GM18858 (cell line): ENCODE measurements at regions not wholly inside any gene's neighbourhood (a gene's known extent, or its start where the extent isn't known, plus 50 kb on each side); places are given as distances from the start of the nearest gene placed in this dataset.

Experiments
- ATAC-seq: cut with Tn5 transposase; IDR thresholded peaks from one replicate; pipeline ENCODE4 v1.9.1; 2021; ENCODE audit not compliant: unreplicated experiment

DNA sequence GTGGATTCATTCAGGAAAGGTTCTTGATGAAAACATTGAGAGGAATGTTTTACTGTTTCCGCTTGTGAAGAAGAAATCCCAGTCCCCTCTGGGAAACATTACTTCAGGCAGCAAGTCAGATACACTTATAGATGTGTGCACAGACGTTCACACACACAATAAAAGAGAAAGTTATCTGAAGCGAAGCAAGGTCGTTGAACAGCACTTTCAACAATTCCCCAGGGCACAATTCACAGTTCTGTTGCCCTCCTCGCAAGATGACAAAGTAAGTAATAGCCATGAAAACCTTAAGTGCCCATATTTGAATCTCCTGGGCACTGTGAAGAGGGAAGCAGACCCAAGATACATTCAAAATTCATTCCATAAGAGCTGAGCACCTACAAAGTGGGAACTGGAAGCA is 156.6 kb upstream of the CAND1 start:
- ATAC-seq, result no peak

DNA sequence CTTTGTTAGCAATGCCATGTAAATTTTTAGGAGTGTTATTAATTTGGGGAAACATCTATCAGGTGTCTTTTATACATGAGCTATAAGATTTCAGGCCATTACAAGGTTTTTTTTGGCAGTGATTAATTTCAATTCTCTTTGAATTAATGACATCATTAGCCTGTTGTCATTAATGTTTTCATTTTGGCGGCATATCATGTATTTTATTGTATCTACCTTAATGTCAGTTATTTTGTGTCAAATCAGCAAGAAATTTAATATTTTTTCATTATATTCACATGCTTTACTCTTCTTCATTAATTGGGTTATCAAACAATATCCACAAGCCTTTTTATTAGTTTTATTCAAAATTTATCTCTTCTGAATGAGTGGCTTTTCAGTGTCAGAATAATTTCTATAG is 153.0 kb upstream of the CAND1 start:
- no peak for ATAC-seq

GRCh38 chr12:67122584-67122983 is 146.6 kb upstream of the CAND1 start:
- no peak for ATAC-seq

DNA sequence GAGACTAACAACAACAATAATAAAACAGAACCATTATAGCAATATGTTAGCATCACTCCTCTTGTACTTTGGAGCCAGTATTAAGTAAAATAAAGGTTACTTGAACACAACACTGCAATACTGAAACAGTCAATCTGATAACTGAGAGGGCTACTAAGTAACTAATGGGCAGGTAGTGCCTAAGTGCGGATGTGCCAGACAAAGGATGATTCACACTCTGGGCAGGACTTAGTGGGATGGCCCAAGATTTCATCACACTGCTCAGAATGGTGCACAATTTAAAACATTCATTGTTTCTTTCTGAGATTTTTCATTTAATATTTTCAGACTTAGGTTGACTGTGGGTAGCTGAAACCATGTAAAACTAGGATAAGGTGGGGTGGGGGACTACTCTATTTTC is 131.9 kb upstream of the CAND1 start:
- no peak for ATAC-seq

DNA sequence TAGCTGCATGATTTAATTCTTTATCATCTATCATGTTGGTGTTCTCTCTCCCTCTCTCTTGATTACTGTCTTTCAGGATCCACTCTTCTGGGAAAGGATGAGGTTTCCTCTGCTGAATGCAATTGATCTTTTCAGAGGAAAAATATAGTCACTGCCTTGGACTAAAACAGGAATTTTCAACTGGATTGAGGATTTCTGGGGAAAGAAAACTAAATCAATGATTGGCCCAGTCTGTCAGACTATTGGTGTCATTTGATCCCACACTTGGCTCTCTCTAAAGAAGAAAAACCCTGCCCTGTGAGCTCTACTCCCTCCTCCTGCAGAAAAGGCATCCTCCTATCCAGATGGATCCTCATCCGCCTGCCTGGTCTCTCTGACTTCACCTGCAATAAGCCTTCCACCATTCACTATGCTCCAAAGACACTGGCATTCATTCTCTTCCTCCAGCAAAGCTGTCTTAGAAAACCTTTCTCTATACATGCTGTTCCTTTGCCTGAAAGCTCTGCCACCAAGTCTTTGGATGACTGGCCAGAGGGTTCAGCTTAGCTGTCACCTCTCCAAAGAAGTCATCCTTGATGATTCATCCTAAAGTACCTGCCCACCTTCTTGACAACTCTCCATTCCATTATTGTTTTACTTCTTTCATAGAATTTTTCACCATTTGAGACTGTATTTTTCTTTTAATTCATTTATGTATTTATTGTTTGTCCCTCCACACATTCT is 127.7 kb upstream of the CAND1 start:
- no peak for ATAC-seq

DNA sequence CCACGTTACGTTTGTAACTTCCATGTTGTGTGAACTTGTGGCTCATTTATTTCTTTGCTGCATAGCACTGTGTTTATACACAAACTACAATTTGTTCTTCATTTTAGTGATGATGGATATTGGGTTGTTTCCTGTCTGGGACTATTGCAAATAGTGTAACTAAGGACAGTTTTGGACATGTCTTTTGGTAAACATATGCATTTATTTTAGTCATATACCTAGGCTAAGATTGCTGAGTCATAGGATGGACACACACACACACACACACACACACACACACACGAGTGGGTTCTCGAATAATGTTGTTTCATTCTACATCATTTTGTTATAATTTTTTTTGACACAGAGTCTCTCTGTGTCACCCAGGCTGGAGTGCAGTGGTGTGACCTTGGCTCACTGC is 123.5 kb upstream of the CAND1 start:
- ATAC-seq, result no peak

DNA sequence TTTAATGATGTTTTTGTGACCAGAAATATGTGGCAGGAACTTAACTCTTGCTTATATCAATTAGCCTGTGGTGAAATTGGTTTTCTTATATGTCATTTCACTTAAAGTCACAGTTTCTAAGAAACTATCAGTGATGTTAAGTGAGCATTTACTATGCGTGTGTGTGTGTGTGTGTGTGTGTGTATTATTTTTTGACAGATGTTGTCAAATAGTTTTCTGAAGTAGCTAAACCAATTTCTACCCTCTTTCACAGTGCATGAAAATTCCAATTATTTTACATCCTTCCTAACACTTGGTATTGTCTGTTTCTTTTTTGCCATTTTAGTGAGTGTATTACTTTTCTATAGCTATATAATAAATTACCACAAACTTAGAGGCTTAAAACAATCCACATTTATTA is 122.1 kb upstream of the CAND1 start:
- ATAC-seq, result no peak

GRCh38 chr12:67147447-67147846 is 121.7 kb upstream of the CAND1 start:
- ATAC-seq, result no peak

DNA sequence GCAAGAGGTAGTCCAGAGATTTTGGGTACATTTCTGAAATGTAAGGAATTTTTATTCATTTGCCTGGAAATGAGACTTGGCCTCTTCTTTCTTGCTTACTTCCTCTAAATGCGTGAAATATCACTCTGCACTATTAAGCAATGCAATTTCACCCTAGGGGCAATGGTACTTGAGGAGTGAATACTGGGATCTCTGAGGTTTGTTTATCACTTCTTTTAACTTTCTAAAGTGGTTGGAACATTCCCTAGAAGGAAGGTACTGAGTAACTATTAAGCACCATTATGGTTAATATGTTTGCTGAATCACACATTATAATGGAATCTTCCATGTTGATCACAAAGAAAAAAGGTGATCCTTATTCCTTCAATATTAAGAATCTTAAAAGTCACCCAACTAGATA is 120.9 kb upstream of the CAND1 start:
- ATAC-seq, result no peak

- no peak for ATAC-seq
Measured at GRCh38 chr12:67151886-67152285, 117.3 kb upstream of the CAND1 start.

DNA sequence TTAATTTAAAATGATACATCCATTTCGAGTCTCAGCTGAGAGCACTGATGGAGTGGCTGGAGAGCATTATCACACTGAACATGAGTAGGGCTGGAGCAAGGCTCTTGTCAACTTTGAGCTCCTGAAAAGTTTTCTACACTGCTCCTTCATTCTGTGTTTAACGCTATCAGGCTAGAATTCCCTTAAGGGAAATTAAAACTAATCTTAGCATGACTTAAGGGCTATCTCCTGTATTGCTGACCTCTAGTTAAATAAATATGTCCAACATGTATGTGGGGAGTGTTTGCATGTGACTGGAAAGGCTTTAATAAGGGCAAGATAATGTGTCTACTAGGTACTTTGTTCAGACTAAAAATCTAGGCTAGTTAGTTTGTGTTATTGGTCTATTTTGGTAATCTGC is 116.7 kb upstream of the CAND1 start:
- no peak for ATAC-seq

GRCh38 chr12:67154901-67155300 is 114.3 kb upstream of the CAND1 start:
- ATAC-seq, result no peak

DNA sequence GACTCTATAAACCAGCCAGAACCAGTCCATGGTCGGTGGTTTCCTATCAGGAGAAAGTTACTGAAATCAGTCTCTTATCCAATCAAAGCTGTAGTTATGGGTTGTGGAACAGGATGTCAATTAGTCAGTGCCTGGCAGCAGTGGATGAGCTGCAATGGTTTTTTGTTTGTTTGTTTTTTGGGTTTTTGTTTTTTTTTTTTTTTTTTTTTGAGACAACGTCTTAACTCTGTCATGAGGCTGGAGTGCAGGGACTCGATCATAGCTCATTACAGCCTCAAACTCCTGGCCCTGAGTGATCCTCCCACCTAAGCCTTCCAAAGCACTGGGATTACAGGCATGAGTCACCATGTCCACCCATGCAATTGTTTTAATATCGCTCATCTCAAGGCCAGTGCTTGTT is 113.3 kb upstream of the CAND1 start:
- ATAC-seq, result no peak

DNA sequence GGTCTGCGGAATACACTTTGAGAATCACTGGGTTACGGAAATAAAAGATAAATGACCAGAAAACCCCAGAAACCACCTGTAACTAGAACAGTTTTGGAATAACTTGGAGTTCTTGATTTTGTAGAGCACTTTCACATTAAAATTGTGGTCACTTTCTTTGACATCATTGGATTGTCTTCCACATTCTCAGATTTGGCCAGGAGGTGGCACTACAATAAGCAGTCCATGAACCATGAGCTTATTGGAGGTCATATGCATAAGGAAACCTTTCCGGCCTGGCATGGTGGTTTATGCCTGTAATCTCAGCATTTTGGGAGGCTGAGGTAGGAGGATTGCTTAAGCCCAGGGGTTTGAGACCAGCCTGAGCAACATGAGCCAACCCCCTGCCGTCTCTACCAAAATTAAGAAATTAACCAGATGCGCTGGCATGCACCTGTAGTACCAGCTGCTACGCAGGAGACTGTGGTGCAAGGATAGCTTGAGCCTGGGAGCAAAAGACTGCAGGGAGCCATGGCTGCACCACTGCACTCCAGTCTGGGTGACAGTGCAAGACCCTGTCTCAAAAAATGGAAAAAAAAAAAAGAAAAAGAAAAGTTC is 107.7 kb upstream of the CAND1 start:
- ATAC-seq, result peak; percentile 73

DNA sequence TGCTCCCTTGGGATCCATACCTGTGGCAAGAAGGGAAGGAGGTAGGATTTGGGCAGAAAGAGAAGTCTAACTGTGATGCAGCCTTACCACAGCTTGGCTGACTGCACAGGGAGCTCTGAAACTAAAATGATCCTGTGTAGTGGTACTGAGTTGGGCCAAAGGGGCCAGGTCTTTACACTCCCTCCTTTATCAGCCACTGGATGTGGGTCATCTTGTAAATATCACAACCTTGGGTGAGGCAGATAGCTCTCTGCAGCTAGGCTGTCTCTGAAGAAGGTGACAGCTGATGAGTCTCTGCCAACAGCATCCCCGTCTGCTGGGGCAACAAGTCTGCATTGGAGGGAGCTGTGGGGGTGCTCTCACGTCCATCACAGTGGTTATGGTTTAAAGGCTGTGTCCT is 95.9 kb upstream of the CAND1 start:
- no peak for ATAC-seq

GRCh38 chr12:67182551-67182950 is 86.6 kb upstream of the CAND1 start:
- no peak for ATAC-seq

DNA sequence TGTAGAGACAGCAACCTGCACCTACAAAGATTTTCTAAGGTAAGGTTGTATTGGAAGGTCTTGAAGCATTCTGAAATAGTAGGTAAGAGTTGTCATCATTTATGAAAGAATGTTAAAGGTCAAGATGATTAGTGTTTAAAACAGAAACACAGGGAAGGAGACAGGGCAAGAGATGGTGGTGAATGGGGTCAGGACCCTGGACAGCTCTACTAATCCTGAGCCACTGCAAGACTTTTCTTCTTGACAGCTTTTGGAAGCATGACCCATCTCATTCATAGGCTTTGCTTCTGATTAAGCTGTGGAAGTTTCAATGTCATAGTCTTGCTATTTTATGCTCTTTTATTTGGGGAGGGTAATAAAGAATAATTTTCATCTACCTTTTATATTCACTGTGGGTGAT is 75.5 kb upstream of the CAND1 start:
- no peak for ATAC-seq

DNA sequence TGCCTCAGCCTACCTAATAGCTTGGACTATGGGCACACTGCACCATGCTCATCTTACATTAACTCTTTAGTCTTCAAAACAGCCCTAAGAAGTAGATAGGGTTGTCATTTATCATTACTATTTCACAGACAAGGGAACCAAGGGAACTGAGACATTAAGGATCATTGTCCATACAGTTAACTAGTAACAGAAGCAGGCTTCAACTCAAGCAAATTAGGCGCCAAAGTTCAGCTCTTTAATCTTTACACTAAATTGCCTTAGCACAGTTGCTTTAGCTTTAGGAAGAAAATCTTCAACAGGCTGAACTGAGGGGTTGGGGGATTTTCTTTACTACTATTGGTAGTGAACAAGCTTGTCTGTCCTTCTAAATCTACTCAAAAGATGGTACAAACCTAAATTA is 68.8 kb upstream of the CAND1 start:
- no peak for ATAC-seq

GRCh38 chr12:67202011-67202677 is 67.0 kb upstream of the CAND1 start:
- ATAC-seq, result no peak

GRCh38 chr12:67202678-67203012 is 66.5 kb upstream of the CAND1 start:
- peak; percentile 87 for ATAC-seq

DNA sequence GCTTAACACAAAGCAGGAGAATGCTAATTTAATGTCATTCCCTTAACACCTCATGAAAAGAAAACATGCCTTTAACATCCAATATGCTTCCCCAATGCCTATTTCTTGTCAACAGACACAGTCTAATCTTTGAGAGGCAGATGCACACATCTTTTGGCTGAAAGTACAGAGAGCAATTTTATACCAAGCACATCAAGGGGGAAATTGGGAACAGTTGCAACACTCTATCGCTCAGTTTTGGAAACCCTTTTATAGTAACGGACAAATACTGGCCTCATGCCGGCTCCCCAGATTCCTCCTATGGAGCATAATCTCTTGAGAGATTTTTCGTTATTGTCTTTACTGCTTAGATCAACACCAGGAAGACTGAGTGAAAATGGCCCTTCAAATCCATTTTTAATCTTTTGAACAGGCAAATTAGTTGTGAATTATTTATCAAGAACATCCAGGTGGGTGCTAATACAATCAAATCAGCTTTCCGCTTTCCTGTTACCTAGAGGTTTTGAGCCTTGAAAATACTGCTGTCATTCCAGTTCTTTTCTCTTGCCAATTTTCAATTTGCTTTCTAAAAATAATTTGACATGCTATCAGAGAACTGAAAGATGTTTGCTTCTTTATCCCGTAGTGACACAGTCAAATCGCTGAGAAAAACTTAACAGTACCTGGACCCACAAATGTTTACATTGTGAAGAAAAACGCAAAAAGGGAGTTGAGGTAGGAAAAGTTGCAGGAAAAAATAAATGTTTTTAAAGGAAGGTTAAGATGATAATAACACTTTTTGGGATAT is 60.7 kb upstream of the CAND1 start:
- no peak for ATAC-seq

- no peak for ATAC-seq
Measured at GRCh38 chr12:67211029-67211428, 58.1 kb upstream of the CAND1 start.
